GM19043 (cell line): ENCODE measurements at regions not wholly inside any gene's neighbourhood (a gene's known extent, or its start where the extent isn't known, plus 50 kb on each side); places are given as distances from the start of the nearest gene placed in this dataset.
"Not testable (repeated sequence)": the region's sequence is repeated elsewhere in the genome, so short reads cannot be mapped to it uniquely, and the experiment has no call there.

Source experiments
- ATAC-seq: cut with Tn5 transposase; IDR thresholded peaks from one replicate; pipeline ENCODE4 v1.9.1; 2021; ENCODE audit warnings: low read depth; ENCODE audit not compliant: unreplicated experiment

- no peak for ATAC-seq
Measured at GRCh38 chr18:75865639-75866038, 438.1 kb upstream of the SMIM21 start.

- no peak for ATAC-seq
Measured at GRCh38 chr18:75864816-75865215, 437.3 kb upstream of the SMIM21 start.

- no peak for ATAC-seq
Measured at GRCh38 chr18:75863696-75864095, 436.2 kb upstream of the SMIM21 start.

GRCh38 chr18:75862458-75862857 lies 435.0 kb upstream of the SMIM21 start:
- ATAC-seq: no peak

GRCh38 chr18:75860166-75860565 lies 432.7 kb upstream of the SMIM21 start:
- ATAC-seq: no peak

- no peak for ATAC-seq
Measured at GRCh38 chr18:75859533-75859932, 432.0 kb upstream of the SMIM21 start.

- ATAC-seq: no peak
Measured at GRCh38 chr18:75858754-75859153, 431.3 kb upstream of the SMIM21 start.

GRCh38 chr18:75857558-75857957 lies 430.1 kb upstream of the SMIM21 start:
- no peak for ATAC-seq

GRCh38 chr18:75854808-75855207 lies 427.3 kb upstream of the SMIM21 start:
- ATAC-seq: no peak

GRCh38 chr18:75854174-75854573 lies 426.7 kb upstream of the SMIM21 start:
- no peak for ATAC-seq

- ATAC-seq: no peak
Measured at GRCh38 chr18:75846321-75846720, 418.8 kb upstream of the SMIM21 start.

GRCh38 chr18:75845413-75845812 lies 417.9 kb upstream of the SMIM21 start:
- no peak for ATAC-seq

GRCh38 chr18:75844146-75844545 lies 416.6 kb upstream of the SMIM21 start:
- ATAC-seq: no peak

- ATAC-seq: no peak
Measured at GRCh38 chr18:75840131-75840530, 412.6 kb upstream of the SMIM21 start.

GRCh38 chr18:75839686-75840085 lies 412.2 kb upstream of the SMIM21 start:
- not testable (repeated sequence) for ATAC-seq

GRCh38 chr18:75839041-75839440 lies 411.5 kb upstream of the SMIM21 start:
- ATAC-seq: no peak

- no peak for ATAC-seq
Measured at GRCh38 chr18:75837316-75837715, 409.8 kb upstream of the SMIM21 start.

- no peak for ATAC-seq
Measured at GRCh38 chr18:75836516-75836915, 409.0 kb upstream of the SMIM21 start.

GRCh38 chr18:75831960-75832359 lies 404.5 kb upstream of the SMIM21 start:
- no peak for ATAC-seq

GRCh38 chr18:75830828-75831227 lies 403.3 kb upstream of the SMIM21 start:
- ATAC-seq: no peak

- ATAC-seq: no peak
Measured at GRCh38 chr18:75829091-75829490, 401.6 kb upstream of the SMIM21 start.

- no peak for ATAC-seq
Measured at GRCh38 chr18:75828379-75828778, 400.9 kb upstream of the SMIM21 start.

- ATAC-seq: no peak
Measured at GRCh38 chr18:75827751-75828287, 400.3 kb upstream of the SMIM21 start.
